ENCODE measurements at regions not wholly inside any gene's neighbourhood (a gene's known extent, or its start where the extent isn't known, plus 50 kb on each side); places are given as distances from the start of the nearest gene placed in this dataset.

DNA sequence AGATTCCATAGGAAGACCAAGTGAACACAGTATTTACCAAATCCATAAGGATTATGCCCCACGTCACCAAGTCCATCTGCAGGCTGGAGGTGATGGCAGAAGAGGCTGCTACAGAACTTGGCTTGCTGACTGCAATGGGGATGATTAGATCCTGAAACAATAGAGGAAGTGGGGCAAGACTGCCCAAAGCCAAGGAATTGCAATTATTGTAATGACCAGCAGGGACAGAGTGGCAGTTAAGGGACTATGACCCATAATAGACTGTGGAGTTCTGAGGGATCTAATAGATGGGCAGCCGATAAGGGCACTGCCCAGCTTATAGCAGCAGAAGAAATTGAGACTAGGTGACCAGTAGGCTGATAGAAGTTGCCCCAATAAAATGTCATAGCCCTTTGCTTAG, 108.4 kb downstream of the MINAR1 start:
- H3K27me3 ChIP-seq (ENCODE audit: insufficient read depth): no peaks in the 10 kb centered on the region
- CTCF ChIA-PET: no interaction called here
- H3K9me2 ChIP-seq: no peaks in the 10 kb centered on the region
- DNase-seq: no peak
- H3K4me3 ChIP-seq (ENCODE audit: low read depth in 2 of 2, low read length in 1 of 2): no peak overlapping the region
- H2AFZ ChIP-seq (ENCODE audit: low read depth): no peak overlapping the region
- no peak overlapping the region for H3K4me2 ChIP-seq
- H4K20me1 ChIP-seq (ENCODE audit: insufficient read depth): no peaks in the 10 kb centered on the region
- H3K79me2 ChIP-seq (ENCODE audit: insufficient read depth): no peaks in the 10 kb centered on the region
- TF ChIP-seq, protein P1, sequence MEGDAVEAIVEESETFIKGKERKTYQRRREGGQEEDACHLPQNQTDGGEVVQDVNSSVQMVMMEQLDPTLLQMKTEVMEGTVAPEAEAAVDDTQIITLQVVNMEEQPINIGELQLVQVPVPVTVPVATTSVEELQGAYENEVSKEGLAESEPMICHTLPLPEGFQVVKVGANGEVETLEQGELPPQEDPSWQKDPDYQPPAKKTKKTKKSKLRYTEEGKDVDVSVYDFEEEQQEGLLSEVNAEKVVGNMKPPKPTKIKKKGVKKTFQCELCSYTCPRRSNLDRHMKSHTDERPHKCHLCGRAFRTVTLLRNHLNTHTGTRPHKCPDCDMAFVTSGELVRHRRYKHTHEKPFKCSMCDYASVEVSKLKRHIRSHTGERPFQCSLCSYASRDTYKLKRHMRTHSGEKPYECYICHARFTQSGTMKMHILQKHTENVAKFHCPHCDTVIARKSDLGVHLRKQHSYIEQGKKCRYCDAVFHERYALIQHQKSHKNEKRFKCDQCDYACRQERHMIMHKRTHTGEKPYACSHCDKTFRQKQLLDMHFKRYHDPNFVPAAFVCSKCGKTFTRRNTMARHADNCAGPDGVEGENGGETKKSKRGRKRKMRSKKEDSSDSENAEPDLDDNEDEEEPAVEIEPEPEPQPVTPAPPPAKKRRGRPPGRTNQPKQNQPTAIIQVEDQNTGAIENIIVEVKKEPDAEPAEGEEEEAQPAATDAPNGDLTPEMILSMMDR (IDR thresholded peaks at IDR 0.05): 0 out of 2 replicates have a peak, but pooled peaks have one; percentile 20
- no peak for TF ChIP-seq RCOR1 (IDR thresholded peaks at IDR 0.05; ENCODE audit: low read length)
- no peaks in the 10 kb centered on the region for H3K9me3 ChIP-seq
- no peak overlapping the region for H3K27ac ChIP-seq (ENCODE audit: low read depth in 2 of 2, low read length in 1 of 2)
- no peaks in the 10 kb centered on the region for H3K4me1 ChIP-seq (ENCODE audit: control insufficient read depth in 1 of 2, insufficient read depth in 2 of 2, low read depth in 1 of 2, low read length in 1 of 2)
- no peaks in the 10 kb centered on the region for H3F3A ChIP-seq (replicated peaks; ENCODE audit: insufficient read depth)
- POLR2A ChIA-PET: no interaction called here
- H3K9ac ChIP-seq: no peak overlapping the region
- 46% methylated on average over 2 of the region's 2 CpGs for WGBS (ENCODE audit: low lambda C conversion rate)
- H3K36me3 ChIP-seq (replicated peaks in 1 of 2; ENCODE audit: control insufficient read depth in 1 of 2, insufficient read depth in 2 of 2, low read length in 1 of 2): no peaks in the 10 kb centered on the region

DNA sequence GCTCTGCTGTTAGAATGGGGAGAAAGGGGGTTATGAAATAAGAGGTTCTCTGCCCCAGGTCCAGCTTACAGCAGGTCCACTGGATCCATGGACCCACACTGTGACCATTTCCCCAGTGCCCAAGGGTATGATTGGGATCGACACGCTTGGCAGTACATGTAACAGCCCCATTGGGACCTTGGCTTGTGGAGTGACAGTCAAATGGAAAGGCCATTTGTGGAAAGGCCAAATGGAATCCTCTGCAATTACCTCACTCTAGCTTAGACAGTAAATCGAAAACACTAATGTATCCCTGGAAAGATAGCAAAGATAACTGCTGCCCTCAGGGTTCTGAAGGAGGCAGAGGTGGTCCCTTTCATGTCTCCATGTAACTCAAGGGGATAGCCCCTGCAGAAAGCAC, 109.1 kb downstream of the MINAR1 start:
- Histone ChIP-seq H3K9me2 (no peaks in the 10 kb centered on the region), H3K4me3 (ENCODE audit: low read depth in 2 of 2, low read length in 1 of 2) (no peak overlapping the region), H3K79me2 (ENCODE audit: insufficient read depth) (no peaks in the 10 kb centered on the region), H3K27ac (ENCODE audit: low read depth in 2 of 2, low read length in 1 of 2) (no peak overlapping the region), H3K4me1 (ENCODE audit: control insufficient read depth in 1 of 2, insufficient read depth in 2 of 2, low read depth in 1 of 2, low read length in 1 of 2) (no peaks in the 10 kb centered on the region), H4K20me1 (ENCODE audit: insufficient read depth) (no peaks in the 10 kb centered on the region), H3K9ac (no peak overlapping the region), H3K9me3 (no peaks in the 10 kb centered on the region), H3K36me3 (replicated peaks in 1 of 2; ENCODE audit: control insufficient read depth in 1 of 2, insufficient read depth in 2 of 2, low read length in 1 of 2) (no peaks in the 10 kb centered on the region), H3F3A (replicated peaks; ENCODE audit: insufficient read depth) (no peaks in the 10 kb centered on the region), H2AFZ (ENCODE audit: low read depth) (no peak overlapping the region), H3K4me2 (no peak overlapping the region), H3K27me3 (ENCODE audit: insufficient read depth) (no peaks in the 10 kb centered on the region)
- WGBS (ENCODE audit: low lambda C conversion rate): 32% methylated on average over 3 of the region's 3 CpGs
- ChIA-PET POLR2A (no interaction called here), CTCF (no interaction called here)
- DNase-seq: no peak
- no peak for TF ChIP-seq RXRA (IDR thresholded peaks at IDR 0.05; ENCODE audit: borderline replicate concordance, low read depth)
- no peak for TF ChIP-seq POLR2AphosphoS5 (IDR thresholded peaks at IDR 0.05; ENCODE audit: low read depth, low read length)
- TF ChIP-seq SIN3A (IDR thresholded peaks at IDR 0.05; ENCODE audit: borderline replicate concordance, low read depth, low read length): no peak
- TF ChIP-seq TCF12 (IDR thresholded peaks at IDR 0.05): no peak
- TF ChIP-seq, protein P2, sequence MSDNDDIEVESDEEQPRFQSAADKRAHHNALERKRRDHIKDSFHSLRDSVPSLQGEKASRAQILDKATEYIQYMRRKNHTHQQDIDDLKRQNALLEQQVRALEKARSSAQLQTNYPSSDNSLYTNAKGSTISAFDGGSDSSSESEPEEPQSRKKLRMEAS (IDR thresholded peaks at IDR 0.05; ENCODE audit: low read depth): no peak
- TF ChIP-seq, protein P1 (IDR thresholded peaks at IDR 0.05): no peak
- TF ChIP-seq FOSL2 (IDR thresholded peaks at IDR 0.05; ENCODE audit: borderline replicate concordance, low read depth): no peak
- no peak for TF ChIP-seq NFIC (IDR thresholded peaks at IDR 0.05; ENCODE audit: borderline replicate concordance)
- TF ChIP-seq GABPA (IDR thresholded peaks at IDR 0.05; ENCODE audit: low read depth): no peak
- TF ChIP-seq TEAD4 (IDR thresholded peaks at IDR 0.05; ENCODE audit: borderline replicate concordance, insufficient read depth): no peak
- TF ChIP-seq, protein P3, sequence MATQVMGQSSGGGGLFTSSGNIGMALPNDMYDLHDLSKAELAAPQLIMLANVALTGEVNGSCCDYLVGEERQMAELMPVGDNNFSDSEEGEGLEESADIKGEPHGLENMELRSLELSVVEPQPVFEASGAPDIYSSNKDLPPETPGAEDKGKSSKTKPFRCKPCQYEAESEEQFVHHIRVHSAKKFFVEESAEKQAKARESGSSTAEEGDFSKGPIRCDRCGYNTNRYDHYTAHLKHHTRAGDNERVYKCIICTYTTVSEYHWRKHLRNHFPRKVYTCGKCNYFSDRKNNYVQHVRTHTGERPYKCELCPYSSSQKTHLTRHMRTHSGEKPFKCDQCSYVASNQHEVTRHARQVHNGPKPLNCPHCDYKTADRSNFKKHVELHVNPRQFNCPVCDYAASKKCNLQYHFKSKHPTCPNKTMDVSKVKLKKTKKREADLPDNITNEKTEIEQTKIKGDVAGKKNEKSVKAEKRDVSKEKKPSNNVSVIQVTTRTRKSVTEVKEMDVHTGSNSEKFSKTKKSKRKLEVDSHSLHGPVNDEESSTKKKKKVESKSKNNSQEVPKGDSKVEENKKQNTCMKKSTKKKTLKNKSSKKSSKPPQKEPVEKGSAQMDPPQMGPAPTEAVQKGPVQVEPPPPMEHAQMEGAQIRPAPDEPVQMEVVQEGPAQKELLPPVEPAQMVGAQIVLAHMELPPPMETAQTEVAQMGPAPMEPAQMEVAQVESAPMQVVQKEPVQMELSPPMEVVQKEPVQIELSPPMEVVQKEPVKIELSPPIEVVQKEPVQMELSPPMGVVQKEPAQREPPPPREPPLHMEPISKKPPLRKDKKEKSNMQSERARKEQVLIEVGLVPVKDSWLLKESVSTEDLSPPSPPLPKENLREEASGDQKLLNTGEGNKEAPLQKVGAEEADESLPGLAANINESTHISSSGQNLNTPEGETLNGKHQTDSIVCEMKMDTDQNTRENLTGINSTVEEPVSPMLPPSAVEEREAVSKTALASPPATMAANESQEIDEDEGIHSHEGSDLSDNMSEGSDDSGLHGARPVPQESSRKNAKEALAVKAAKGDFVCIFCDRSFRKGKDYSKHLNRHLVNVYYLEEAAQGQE (IDR thresholded peaks at IDR 0.05; ENCODE audit: low read depth, low read length): no peak
- TF ChIP-seq, protein P4, sequence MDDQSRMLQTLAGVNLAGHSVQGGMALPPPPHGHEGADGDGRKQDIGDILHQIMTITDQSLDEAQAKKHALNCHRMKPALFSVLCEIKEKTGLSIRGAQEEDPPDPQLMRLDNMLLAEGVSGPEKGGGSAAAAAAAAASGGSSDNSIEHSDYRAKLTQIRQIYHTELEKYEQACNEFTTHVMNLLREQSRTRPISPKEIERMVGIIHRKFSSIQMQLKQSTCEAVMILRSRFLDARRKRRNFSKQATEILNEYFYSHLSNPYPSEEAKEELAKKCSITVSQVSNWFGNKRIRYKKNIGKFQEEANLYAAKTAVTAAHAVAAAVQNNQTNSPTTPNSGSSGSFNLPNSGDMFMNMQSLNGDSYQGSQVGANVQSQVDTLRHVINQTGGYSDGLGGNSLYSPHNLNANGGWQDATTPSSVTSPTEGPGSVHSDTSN (IDR thresholded peaks at IDR 0.05): no peak
- no peak for TF ChIP-seq TAF1 (IDR thresholded peaks at IDR 0.05; ENCODE audit: borderline replicate concordance, low read depth, low read length)
- TF ChIP-seq, protein P5, sequence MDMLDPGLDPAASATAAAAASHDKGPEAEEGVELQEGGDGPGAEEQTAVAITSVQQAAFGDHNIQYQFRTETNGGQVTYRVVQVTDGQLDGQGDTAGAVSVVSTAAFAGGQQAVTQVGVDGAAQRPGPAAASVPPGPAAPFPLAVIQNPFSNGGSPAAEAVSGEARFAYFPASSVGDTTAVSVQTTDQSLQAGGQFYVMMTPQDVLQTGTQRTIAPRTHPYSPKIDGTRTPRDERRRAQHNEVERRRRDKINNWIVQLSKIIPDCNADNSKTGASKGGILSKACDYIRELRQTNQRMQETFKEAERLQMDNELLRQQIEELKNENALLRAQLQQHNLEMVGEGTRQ (IDR thresholded peaks at IDR 0.05; ENCODE audit: borderline replicate concordance, low read depth, low read length): no peak
- TF ChIP-seq EZH2phosphoT487 (IDR thresholded peaks at IDR 0.05; ENCODE audit: borderline replicate concordance, low read depth): no peak
- TF ChIP-seq FOXJ3 (CRISPR knock-in tag; IDR thresholded peaks at IDR 0.05): no peak
- TF ChIP-seq JUND (IDR thresholded peaks at IDR 0.05): no peak
